ENCODE measurements at regions not wholly inside any gene's neighbourhood (a gene's known extent, or its start where the extent isn't known, plus 50 kb on each side); places are given as distances from the start of the nearest gene placed in this dataset.

- TF ChIP-seq, protein P1, sequence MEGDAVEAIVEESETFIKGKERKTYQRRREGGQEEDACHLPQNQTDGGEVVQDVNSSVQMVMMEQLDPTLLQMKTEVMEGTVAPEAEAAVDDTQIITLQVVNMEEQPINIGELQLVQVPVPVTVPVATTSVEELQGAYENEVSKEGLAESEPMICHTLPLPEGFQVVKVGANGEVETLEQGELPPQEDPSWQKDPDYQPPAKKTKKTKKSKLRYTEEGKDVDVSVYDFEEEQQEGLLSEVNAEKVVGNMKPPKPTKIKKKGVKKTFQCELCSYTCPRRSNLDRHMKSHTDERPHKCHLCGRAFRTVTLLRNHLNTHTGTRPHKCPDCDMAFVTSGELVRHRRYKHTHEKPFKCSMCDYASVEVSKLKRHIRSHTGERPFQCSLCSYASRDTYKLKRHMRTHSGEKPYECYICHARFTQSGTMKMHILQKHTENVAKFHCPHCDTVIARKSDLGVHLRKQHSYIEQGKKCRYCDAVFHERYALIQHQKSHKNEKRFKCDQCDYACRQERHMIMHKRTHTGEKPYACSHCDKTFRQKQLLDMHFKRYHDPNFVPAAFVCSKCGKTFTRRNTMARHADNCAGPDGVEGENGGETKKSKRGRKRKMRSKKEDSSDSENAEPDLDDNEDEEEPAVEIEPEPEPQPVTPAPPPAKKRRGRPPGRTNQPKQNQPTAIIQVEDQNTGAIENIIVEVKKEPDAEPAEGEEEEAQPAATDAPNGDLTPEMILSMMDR (IDR thresholded peaks at IDR 0.05 in 4 of 5, conservative IDR thresholded peaks at IDR 0.05 in 1 of 5) = no peak
- TF ChIP-seq POLR2A (IDR thresholded peaks at IDR 0.05) = no peak
These were observed 149.5 kb upstream of the EPHA3 start for GRCh38 chr3:88957711-88958439.
